ENCODE measurements at regions not wholly inside any gene's neighbourhood (a gene's known extent, or its start where the extent isn't known, plus 50 kb on each side); places are given as distances from the start of the nearest gene placed in this dataset.

GRCh38 chr6:110550353-110550752 is 73.9 kb upstream of the SLC22A16 start:
- peaks cover 10% of the 10 kb centered on the region for H3K9me3 Mint-ChIP-seq (ENCODE audit: insufficient read depth)
- no peaks in the 10 kb centered on the region for H3K36me3 ChIP-seq (replicated peaks in 1 of 2; ENCODE audit: control extremely low read depth in 1 of 2, control insufficient read depth in 1 of 2, extremely low read depth in 1 of 2, insufficient read depth in 2 of 2, low read length in 1 of 2)
- no peaks in the 10 kb centered on the region for H3K79me2 ChIP-seq (ENCODE audit: control insufficient read depth, insufficient read depth, low read length)
- WGBS (ENCODE audit: insufficient coverage) = 98% methylated on average over 5 of the region's 5 CpGs
- DNase-seq (no peak), ATAC-seq (ENCODE audit: low read depth) (no peak)
- no peak overlapping the region for H3K4me3 ChIP-seq (ENCODE audit: control extremely low read depth in 1 of 5, extremely low read depth in 1 of 5, insufficient read depth in 1 of 5, low read depth in 2 of 5, low read length in 4 of 5)
- CTCF ChIA-PET = no interaction called here
- intact Hi-C loops (cut with micrococcal nuclease) = no loop called here
- no peaks in the 10 kb centered on the region for H3K27me3 ChIP-seq (replicated peaks in 1 of 4; ENCODE audit: control extremely low read depth in 1 of 4, control insufficient read depth in 3 of 4, insufficient read depth in 4 of 4, low read length in 3 of 4)
- no peaks in the 10 kb centered on the region for H3K4me1 Mint-ChIP-seq
- H2AFZ ChIP-seq (ENCODE audit: insufficient read depth, low read depth, low read length, poor library complexity, severe bottlenecking) = no peak overlapping the region
- H3K27ac Mint-ChIP-seq = no peak overlapping the region
- no peak overlapping the region for H3K9ac ChIP-seq (ENCODE audit: low read length)
- no peak overlapping the region for H3K4me3 Mint-ChIP-seq
- H3K4me2 ChIP-seq (replicated peaks; ENCODE audit: low read depth, low read length, poor library complexity, severe bottlenecking) = no peak overlapping the region
- no peaks in the 10 kb centered on the region for H3K4me1 ChIP-seq (ENCODE audit: control insufficient read depth in 2 of 2, insufficient read depth in 2 of 2, low read length in 2 of 2)
- H3K27ac ChIP-seq (ENCODE audit: low read length in 2 of 2) = no peak overlapping the region
- POLR2A ChIA-PET = no interaction called here
- H3K27me3 Mint-ChIP-seq = peaks cover 17% of the 10 kb centered on the region
- TF ChIP-seq CTCF (IDR thresholded peaks at IDR 0.05) = no peak
- no peaks in the 10 kb centered on the region for H4K20me1 ChIP-seq (ENCODE audit: control insufficient read depth, insufficient read depth, low read length, poor library complexity, severe bottlenecking)
- peaks cover 3 to 11% (median 3%) of the 10 kb centered on the region in 3 donors for H3K9me3 ChIP-seq (ENCODE audit: control extremely low read depth in 1 of 3, control insufficient read depth in 2 of 3, insufficient read depth in 1 of 3, low read length in 2 of 3)

- peaks cover 3 to 17% (median 3%) of the 10 kb centered on the region in 3 donors for H3K9me3 ChIP-seq (ENCODE audit: control extremely low read depth in 1 of 3, control insufficient read depth in 2 of 3, insufficient read depth in 1 of 3, low read length in 2 of 3)
- no peak overlapping the region for H3K27ac ChIP-seq (ENCODE audit: low read length in 2 of 2)
- no peak overlapping the region for H3K9ac ChIP-seq (ENCODE audit: low read length)
- H3K79me2 ChIP-seq (ENCODE audit: control insufficient read depth, insufficient read depth, low read length) = no peaks in the 10 kb centered on the region
- WGBS (ENCODE audit: insufficient coverage) = 98% methylated on average over 4 of the region's 5 CpGs
- CTCF ChIA-PET = no interaction called here
- peaks cover 0 to 3% of the 10 kb centered on the region in 2 donors for H3K4me1 ChIP-seq (ENCODE audit: control insufficient read depth in 2 of 2, insufficient read depth in 2 of 2, low read length in 2 of 2)
- peaks cover 21% of the 10 kb centered on the region for H3K27me3 Mint-ChIP-seq
- intact Hi-C loops (cut with micrococcal nuclease) = no loop called here
- no peak overlapping the region for H3K4me3 Mint-ChIP-seq
- no peak overlapping the region for H3K4me2 ChIP-seq (replicated peaks; ENCODE audit: low read depth, low read length, poor library complexity, severe bottlenecking)
- ATAC-seq (ENCODE audit: low read depth) (no peak), DNase-seq (no peak)
- peaks cover 4% of the 10 kb centered on the region for H3K4me1 Mint-ChIP-seq
- no peak for TF ChIP-seq EZH2 (IDR thresholded peaks at IDR 0.05; ENCODE audit: borderline replicate concordance, insufficient read depth, low read depth, low read length, poor library complexity, severe bottlenecking)
- no peak for TF ChIP-seq CTCF (IDR thresholded peaks at IDR 0.05)
- H3K4me3 ChIP-seq (ENCODE audit: control extremely low read depth in 1 of 5, extremely low read depth in 1 of 5, insufficient read depth in 1 of 5, low read depth in 2 of 5, low read length in 4 of 5) = no peak overlapping the region
- H3K9me3 Mint-ChIP-seq (ENCODE audit: insufficient read depth) = peaks cover 13% of the 10 kb centered on the region
- H3K27ac Mint-ChIP-seq = no peak overlapping the region
- no peaks in the 10 kb centered on the region for H3K27me3 ChIP-seq (replicated peaks in 1 of 4; ENCODE audit: control extremely low read depth in 1 of 4, control insufficient read depth in 3 of 4, insufficient read depth in 4 of 4, low read length in 3 of 4)
- no peaks in the 10 kb centered on the region for H4K20me1 ChIP-seq (ENCODE audit: control insufficient read depth, insufficient read depth, low read length, poor library complexity, severe bottlenecking)
- no peak overlapping the region for H2AFZ ChIP-seq (ENCODE audit: insufficient read depth, low read depth, low read length, poor library complexity, severe bottlenecking)
- H3K36me3 ChIP-seq (replicated peaks in 1 of 2; ENCODE audit: control extremely low read depth in 1 of 2, control insufficient read depth in 1 of 2, extremely low read depth in 1 of 2, insufficient read depth in 2 of 2, low read length in 1 of 2) = no peaks in the 10 kb centered on the region
- POLR2A ChIA-PET = no interaction called here
Observed at GRCh38 chr6:110549277-110549676, 72.9 kb upstream of the SLC22A16 start.
